HG02885 (cell line): ENCODE measurements at regions not wholly inside any gene's neighbourhood (a gene's known extent, or its start where the extent isn't known, plus 50 kb on each side); places are given as distances from the start of the nearest gene placed in this dataset.
"Not testable (repeated sequence)": the region's sequence is repeated elsewhere in the genome, so short reads cannot be mapped to it uniquely, and the experiment has no call there.

ENCODE experiments used
- ATAC-seq: cut with Tn5 transposase; IDR thresholded peaks from one replicate; pipeline ENCODE4 v1.9.1; 2021; ENCODE audit warnings: mild to moderate bottlenecking; ENCODE audit not compliant: unreplicated experiment, poor library complexity

GRCh38 chr18:30713299-30713698 is 329.2 kb downstream of the DSC3 start:
- ATAC-seq, result no peak

GRCh38 chr18:30712383-30712782 is 330.2 kb downstream of the DSC3 start:
- ATAC-seq, result no peak

- ATAC-seq, result no peak
Observed at GRCh38 chr18:30709595-30709994, 332.9 kb downstream of the DSC3 start.

GRCh38 chr18:30705943-30706342 is 336.6 kb downstream of the DSC3 start:
- ATAC-seq, result no peak

- no peak for ATAC-seq
Observed at GRCh38 chr18:30698571-30698970, 344.0 kb downstream of the DSC3 start.

GRCh38 chr18:30696201-30696600 is 346.3 kb downstream of the DSC3 start:
- ATAC-seq, result no peak

- no peak for ATAC-seq
Observed at GRCh38 chr18:30694773-30695172, 347.8 kb downstream of the DSC3 start.

- ATAC-seq, result no peak
Observed at GRCh38 chr18:30689216-30689615, 353.3 kb downstream of the DSC3 start.

- no peak for ATAC-seq
Observed at GRCh38 chr18:30687501-30687900, 355.0 kb downstream of the DSC3 start.

- no peak for ATAC-seq
Observed at GRCh38 chr18:30684825-30685481, 357.6 kb downstream of the DSC3 start.

GRCh38 chr18:30683836-30684235 is 358.7 kb downstream of the DSC3 start:
- ATAC-seq, result no peak

- no peak for ATAC-seq
Observed at GRCh38 chr18:30682672-30683071, 359.9 kb downstream of the DSC3 start.

GRCh38 chr18:30679285-30679930 is 363.1 kb downstream of the DSC3 start:
- no peak for ATAC-seq

GRCh38 chr18:30677813-30678212 is 364.7 kb downstream of the DSC3 start:
- ATAC-seq, result not testable (repeated sequence)

- ATAC-seq, result no peak
Observed at GRCh38 chr18:30676053-30676480, 366.5 kb downstream of the DSC3 start.

- ATAC-seq, result no peak
Observed at GRCh38 chr18:30675493-30675892, 367.0 kb downstream of the DSC3 start.

- ATAC-seq, result no peak
Observed at GRCh38 chr18:30675072-30675471, 367.5 kb downstream of the DSC3 start.

- ATAC-seq, result no peak
Observed at GRCh38 chr18:30674596-30674995, 367.9 kb downstream of the DSC3 start.

GRCh38 chr18:30672439-30672838 is 370.1 kb downstream of the DSC3 start:
- not testable (repeated sequence) for ATAC-seq

GRCh38 chr18:30658306-30658705 is 384.2 kb downstream of the DSC3 start:
- no peak for ATAC-seq

- no peak for ATAC-seq
Observed at GRCh38 chr18:30652387-30652786, 390.2 kb downstream of the DSC3 start.

GRCh38 chr18:30650499-30650898 is 392.0 kb downstream of the DSC3 start:
- no peak for ATAC-seq
